ENCODE measurements at regions not wholly inside any gene's neighbourhood (a gene's known extent, or its start where the extent isn't known, plus 50 kb on each side); places are given as distances from the start of the nearest gene placed in this dataset.

GRCh38 chr4:10289538-10289906 lies 167.7 kb downstream of the ZNF518B start:
- FAIRE-seq (no peak), DNase-seq (ENCODE audit: low read depth) (no peak)
- no peak overlapping the region for H3K4me3 ChIP-seq (ENCODE audit: low read depth, low read length)
- H3K36me3 ChIP-seq (ENCODE audit: control insufficient read depth, insufficient read depth, low read length): no peaks in the 10 kb centered on the region
- H3K27me3 ChIP-seq (ENCODE audit: control insufficient read depth, insufficient read depth, low read length): no peaks in the 10 kb centered on the region
- no peak for TF ChIP-seq CTCF (IDR thresholded peaks at IDR 0.05; ENCODE audit: insufficient read depth, low read length, severe bottlenecking)

- Histone ChIP-seq H3K27me3 (ENCODE audit: control insufficient read depth, insufficient read depth, low read length) (no peaks in the 10 kb centered on the region), H3K4me3 (ENCODE audit: low read depth, low read length) (no peak overlapping the region), H3K36me3 (ENCODE audit: control insufficient read depth, insufficient read depth, low read length) (no peaks in the 10 kb centered on the region)
- DNase-seq (ENCODE audit: low read depth): peak; percentile 97
- no peak for FAIRE-seq
- no peak for TF ChIP-seq CTCF (IDR thresholded peaks at IDR 0.05; ENCODE audit: insufficient read depth, low read length, severe bottlenecking)
Measured at GRCh38 chr4:10288830-10289537, 168.2 kb downstream of the ZNF518B start.

GRCh38 chr4:10285028-10285427 lies 168.4 kb upstream of the WDR1 start:
- H3K4me3 ChIP-seq (ENCODE audit: low read depth, low read length): no peak overlapping the region
- H3K27me3 ChIP-seq (ENCODE audit: control insufficient read depth, insufficient read depth, low read length): no peaks in the 10 kb centered on the region
- DNase-seq (ENCODE audit: low read depth) (peak; percentile 62), FAIRE-seq (no peak)
- no peaks in the 10 kb centered on the region for H3K36me3 ChIP-seq (ENCODE audit: control insufficient read depth, insufficient read depth, low read length)
- TF ChIP-seq CTCF (IDR thresholded peaks at IDR 0.05; ENCODE audit: insufficient read depth, low read length, severe bottlenecking): no peak

- no peak overlapping the region for H3K4me3 ChIP-seq (ENCODE audit: low read depth, low read length)
- no peaks in the 10 kb centered on the region for H3K36me3 ChIP-seq (ENCODE audit: control insufficient read depth, insufficient read depth, low read length)
- DNase-seq (ENCODE audit: low read depth) (peak; percentile 98), FAIRE-seq (peak; percentile 75)
- H3K27me3 ChIP-seq (ENCODE audit: control insufficient read depth, insufficient read depth, low read length): no peaks in the 10 kb centered on the region
- no peak for TF ChIP-seq CTCF (IDR thresholded peaks at IDR 0.05; ENCODE audit: insufficient read depth, low read length, severe bottlenecking)
Measured at GRCh38 chr4:10283761-10284160, 167.2 kb upstream of the WDR1 start.

GRCh38 chr4:10281996-10282395 lies 165.4 kb upstream of the WDR1 start:
- Histone ChIP-seq H3K4me3 (ENCODE audit: low read depth, low read length) (no peak overlapping the region), H3K27me3 (ENCODE audit: control insufficient read depth, insufficient read depth, low read length) (no peaks in the 10 kb centered on the region), H3K36me3 (ENCODE audit: control insufficient read depth, insufficient read depth, low read length) (no peaks in the 10 kb centered on the region)
- DNase-seq (ENCODE audit: low read depth) (peak; percentile 75), FAIRE-seq (peak; percentile 47)
- no peak for TF ChIP-seq CTCF (IDR thresholded peaks at IDR 0.05; ENCODE audit: insufficient read depth, low read length, severe bottlenecking)

- Histone ChIP-seq H3K4me3 (ENCODE audit: low read depth, low read length) (no peak overlapping the region), H3K36me3 (ENCODE audit: control insufficient read depth, insufficient read depth, low read length) (no peaks in the 10 kb centered on the region), H3K27me3 (ENCODE audit: control insufficient read depth, insufficient read depth, low read length) (no peaks in the 10 kb centered on the region)
- FAIRE-seq: no peak
- TF ChIP-seq CTCF (IDR thresholded peaks at IDR 0.05; ENCODE audit: insufficient read depth, low read length, severe bottlenecking): no peak
- DNase-seq (ENCODE audit: low read depth): peak; percentile 74
Measured at GRCh38 chr4:10279261-10279660, 162.7 kb upstream of the WDR1 start.
